Caco-2 (cell line): ENCODE measurements at regions not wholly inside any gene's neighbourhood (a gene's known extent, or its start where the extent isn't known, plus 50 kb on each side); places are given as distances from the start of the nearest gene placed in this dataset.
"Not testable (repeated sequence)": the region's sequence is repeated elsewhere in the genome, so short reads cannot be mapped to it uniquely, and the experiment has no call there.

Source experiments
- BruUV-seq: library from RNA; stranded (reverse); fragments of 400-500 nt; replicated peaks from 2 replicates; lab custom pipeline; 2021; lab: Mats Ljungman, UMichigan
- CTCF ChIA-PET: fragments of 300-600 bp; sonication (Branson Sonifier 250); formaldehyde crosslinking; loops from one replicate; lab custom pipeline; 2022; ENCODE audit warnings: antibody characterized with exemption; lab: Charles Lee
- POLR2A ChIA-PET: fragments of 300-600 bp; sonication (Branson Sonifier 250); formaldehyde crosslinking; loops from one replicate; lab custom pipeline; 2022; ENCODE audit warnings: antibody characterized with exemption; lab: Charles Lee
- DNase-seq, 2 experiments: peaks; one replicate each; pipeline versions ENCODE4 v3.0.0 to v3.0.0-alpha.2; 2020 to 2022
- H3K27me3 ChIP-seq: replicated peaks from 2 replicates; pipeline ENCODE4 v1.6.0; 2011; ENCODE audit warnings: low read length; ENCODE audit not compliant: control insufficient read depth, insufficient read depth
- H3K36me3 ChIP-seq: 2 replicates; pipeline ENCODE4 v1.5.1; 2011; ENCODE audit warnings: low read length; ENCODE audit not compliant: control insufficient read depth, insufficient read depth
- H3K4me1 ChIP-seq: fragments of 250-450 bp; sonication (Bioruptor Pico); 2 replicates; pipeline ENCODE4 v1.5.1; 2020; ENCODE audit warnings: mild to moderate bottlenecking
- H3K4me3 ChIP-seq: 2 replicates; pipeline ENCODE4 v1.5.1; 2011; ENCODE audit warnings: low read depth, mild to moderate bottlenecking, control low read depth, low read length
- H3K9me3 ChIP-seq: fragments of 250-450 bp; sonication (Bioruptor Pico); 2 replicates; pipeline ENCODE4 v1.5.1; 2020; ENCODE audit warnings: mild to moderate bottlenecking, moderate library complexity
- H3K27ac Mint-ChIP-seq: one replicate; pipeline ENCODE4 v1.8.0; 2022; ENCODE audit warnings: mixed read lengths; ENCODE audit not compliant: unreplicated experiment
- H3K27me3 Mint-ChIP-seq: one replicate; pipeline ENCODE4 v1.8.0; 2022; ENCODE audit warnings: mixed read lengths; ENCODE audit not compliant: insufficient read depth, unreplicated experiment
- H3K36me3 Mint-ChIP-seq: one replicate; pipeline ENCODE4 v1.8.0; 2022; ENCODE audit warnings: mild to moderate bottlenecking, mixed read lengths; ENCODE audit not compliant: insufficient read depth, unreplicated experiment
- H3K4me1 Mint-ChIP-seq: one replicate; pipeline ENCODE4 v1.8.0; 2022; ENCODE audit warnings: low read depth, mixed read lengths; ENCODE audit not compliant: unreplicated experiment
- H3K4me3 Mint-ChIP-seq: one replicate; pipeline ENCODE4 v1.8.0; 2022; ENCODE audit warnings: mild to moderate bottlenecking, moderate library complexity, mixed read lengths; ENCODE audit not compliant: unreplicated experiment
- H3K9me3 Mint-ChIP-seq: one replicate; pipeline ENCODE4 v1.8.0; 2022; ENCODE audit warnings: mixed read lengths; ENCODE audit not compliant: unreplicated experiment
- CTCF ChIP-seq, 2 experiments: fragments of 200-600 bp in 1 of 2; IDR thresholded peaks; 1 replicate in 1 of 2; 2 replicates in 1 of 2; pipeline versions ENCODE4 v1.5.1 to v1.8.0; 2011 to 2022; ENCODE audit warnings: antibody characterized with exemption in 1 of 2, control low read depth in 1 of 2, inconsistent platforms in 1 of 2, low read depth in 1 of 2, low read length in 1 of 2, mild to moderate bottlenecking in 1 of 2, moderate library complexity in 1 of 2; ENCODE audit not compliant: insufficient read depth in 1 of 2, severe bottlenecking in 1 of 2, unreplicated experiment in 1 of 2
- intact Hi-C: fragments of 100-400 bp; cut with micrococcal nuclease; formaldehyde crosslinking; loops from one replicate; pipeline ENCODE4 v1.10.0; 2022; ENCODE audit not compliant: unreplicated experiment

GRCh38 chr7:70893422-70893821, 238.5 kb upstream of the GALNT17 start:
- H3K9me3 Mint-ChIP-seq, result peaks cover 30% of the 10 kb centered on the region
- no peaks in the 10 kb centered on the region for H3K36me3 Mint-ChIP-seq
- no peak for TF ChIP-seq CTCF (IDR thresholded peaks at IDR 0.05; ENCODE audit: insufficient read depth in 1 of 2, low read depth in 1 of 2, low read length in 1 of 2, severe bottlenecking in 1 of 2, unreplicated experiment in 1 of 2)
- H3K4me1 Mint-ChIP-seq, result no peaks in the 10 kb centered on the region
- no peaks in the 10 kb centered on the region for H3K27me3 Mint-ChIP-seq
- Histone ChIP-seq H3K9me3 (peaks cover 27% of the 10 kb centered on the region), H3K4me1 (peaks cover 4% of the 10 kb centered on the region; the same call in 1 of the 2 replicates), H3K27me3 (no peaks in the 10 kb centered on the region), H3K36me3 (no peaks in the 10 kb centered on the region), H3K4me3 (no peak overlapping the region)
- POLR2A ChIA-PET, result no interaction called here
- H3K4me3 Mint-ChIP-seq, result no peak overlapping the region
- intact Hi-C loops, result no loop called here
- BruUV-seq, result no TSS peak
- no peak overlapping the region for H3K27ac Mint-ChIP-seq
- DNase-seq, result no peak
- CTCF ChIA-PET, result no interaction called here

- intact Hi-C loops, result no loop called here
- H3K4me3 Mint-ChIP-seq, result no peak overlapping the region
- Histone ChIP-seq H3K9me3 (peaks cover 20% of the 10 kb centered on the region), H3K4me3 (no peak overlapping the region), H3K4me1 (peaks cover 4% of the 10 kb centered on the region; the same call in 1 of the 2 replicates), H3K27me3 (no peaks in the 10 kb centered on the region), H3K36me3 (no peaks in the 10 kb centered on the region)
- BruUV-seq, result no TSS peak
- H3K27ac Mint-ChIP-seq, result no peak overlapping the region
- H3K27me3 Mint-ChIP-seq, result no peaks in the 10 kb centered on the region
- H3K36me3 Mint-ChIP-seq, result no peaks in the 10 kb centered on the region
- CTCF ChIA-PET, result no interaction called here
- peaks cover 30% of the 10 kb centered on the region for H3K9me3 Mint-ChIP-seq
- no peaks in the 10 kb centered on the region for H3K4me1 Mint-ChIP-seq
- DNase-seq, result no peak
- POLR2A ChIA-PET, result no interaction called here
- no peak for TF ChIP-seq CTCF (IDR thresholded peaks at IDR 0.05; ENCODE audit: insufficient read depth in 1 of 2, low read depth in 1 of 2, low read length in 1 of 2, severe bottlenecking in 1 of 2, unreplicated experiment in 1 of 2)
Observed at GRCh38 chr7:70893971-70894715, 237.8 kb upstream of the GALNT17 start.

- H3K9me3 ChIP-seq, result peaks cover 18% of the 10 kb centered on the region
- H3K9me3 Mint-ChIP-seq, result peaks cover 24% of the 10 kb centered on the region
- H3K36me3 Mint-ChIP-seq, result no peaks in the 10 kb centered on the region
- intact Hi-C loops, result no loop called here
- CTCF ChIA-PET, result no interaction called here
- no peaks in the 10 kb centered on the region for H3K27me3 Mint-ChIP-seq
- no peak for DNase-seq
- H3K4me1 ChIP-seq, result peaks cover 4% of the 10 kb centered on the region; the same call in 1 of the 2 replicates
- H3K27me3 ChIP-seq, result no peaks in the 10 kb centered on the region
- H3K4me3 ChIP-seq, result no peak overlapping the region
- H3K4me1 Mint-ChIP-seq, result no peaks in the 10 kb centered on the region
- POLR2A ChIA-PET, result no interaction called here
- no peak for TF ChIP-seq CTCF (IDR thresholded peaks at IDR 0.05; ENCODE audit: insufficient read depth in 1 of 2, low read depth in 1 of 2, low read length in 1 of 2, severe bottlenecking in 1 of 2, unreplicated experiment in 1 of 2)
- no peaks in the 10 kb centered on the region for H3K36me3 ChIP-seq
- H3K27ac Mint-ChIP-seq, result no peak overlapping the region
- BruUV-seq, result no TSS peak
- no peak overlapping the region for H3K4me3 Mint-ChIP-seq
Observed at GRCh38 chr7:70894799-70895198, 237.1 kb upstream of the GALNT17 start.

- H3K27ac Mint-ChIP-seq, H3K4me3 Mint-ChIP-seq, H3K4me1 Mint-ChIP-seq, intact Hi-C loops, DNase-seq, POLR2A ChIA-PET, H3K36me3 ChIP-seq, H3K27me3 ChIP-seq, H3K27me3 Mint-ChIP-seq, BruUV-seq, H3K36me3 Mint-ChIP-seq, H3K4me1 ChIP-seq, CTCF ChIA-PET, H3K4me3 ChIP-seq: not testable (repeated sequence)
- H3K9me3 Mint-ChIP-seq, result peaks cover 26% of the 10 kb centered on the region
- peaks cover 11% of the 10 kb centered on the region; the same call in 1 of the 2 replicates for H3K9me3 ChIP-seq
Observed at GRCh38 chr7:70895337-70896200, 236.4 kb upstream of the GALNT17 start.
